Glutamatergic neuron (in vitro differentiated cells): ENCODE measurements at regions not wholly inside any gene's neighbourhood (a gene's known extent, or its start where the extent isn't known, plus 50 kb on each side); places are given as distances from the start of the nearest gene placed in this dataset.

ENCODE experiments used
- DNase-seq: peaks from one replicate; pipeline ENCODE4 v3.0.0; 2022
- H3K27ac Mint-ChIP-seq: one replicate; pipeline ENCODE4 v1.8.0; 2020; ENCODE audit warnings: mild to moderate bottlenecking, mixed read lengths, inconsistent platforms; ENCODE audit not compliant: unreplicated experiment
- H3K27me3 Mint-ChIP-seq: one replicate; pipeline ENCODE4 v1.8.0; 2020; ENCODE audit warnings: mild to moderate bottlenecking, moderate library complexity, mixed read lengths, inconsistent platforms; ENCODE audit not compliant: unreplicated experiment
- H3K36me3 Mint-ChIP-seq: one replicate; pipeline ENCODE4 v1.8.0; 2020; ENCODE audit warnings: mild to moderate bottlenecking, mixed read lengths, inconsistent platforms; ENCODE audit not compliant: unreplicated experiment
- H3K4me1 Mint-ChIP-seq: one replicate; pipeline ENCODE4 v1.8.0; 2020; ENCODE audit warnings: mild to moderate bottlenecking, low read depth, mixed read lengths, inconsistent platforms; ENCODE audit not compliant: unreplicated experiment
- H3K4me3 Mint-ChIP-seq: one replicate; pipeline ENCODE4 v1.8.0; 2020; ENCODE audit warnings: mild to moderate bottlenecking, mixed read lengths, inconsistent platforms; ENCODE audit not compliant: unreplicated experiment
- H3K9me3 Mint-ChIP-seq: one replicate; pipeline ENCODE4 v1.8.0; 2020; ENCODE audit warnings: mild to moderate bottlenecking, moderate library complexity, mixed read lengths, inconsistent platforms; ENCODE audit not compliant: unreplicated experiment
- TF ChIP-seq, protein P1 (sequence below): fragments of 200-600 bp; sonication (generic); IDR thresholded peaks from one replicate; pipeline ENCODE4 v1.5.0; 2021; ENCODE audit not compliant: partially characterized antibody, unreplicated experiment

DNA sequence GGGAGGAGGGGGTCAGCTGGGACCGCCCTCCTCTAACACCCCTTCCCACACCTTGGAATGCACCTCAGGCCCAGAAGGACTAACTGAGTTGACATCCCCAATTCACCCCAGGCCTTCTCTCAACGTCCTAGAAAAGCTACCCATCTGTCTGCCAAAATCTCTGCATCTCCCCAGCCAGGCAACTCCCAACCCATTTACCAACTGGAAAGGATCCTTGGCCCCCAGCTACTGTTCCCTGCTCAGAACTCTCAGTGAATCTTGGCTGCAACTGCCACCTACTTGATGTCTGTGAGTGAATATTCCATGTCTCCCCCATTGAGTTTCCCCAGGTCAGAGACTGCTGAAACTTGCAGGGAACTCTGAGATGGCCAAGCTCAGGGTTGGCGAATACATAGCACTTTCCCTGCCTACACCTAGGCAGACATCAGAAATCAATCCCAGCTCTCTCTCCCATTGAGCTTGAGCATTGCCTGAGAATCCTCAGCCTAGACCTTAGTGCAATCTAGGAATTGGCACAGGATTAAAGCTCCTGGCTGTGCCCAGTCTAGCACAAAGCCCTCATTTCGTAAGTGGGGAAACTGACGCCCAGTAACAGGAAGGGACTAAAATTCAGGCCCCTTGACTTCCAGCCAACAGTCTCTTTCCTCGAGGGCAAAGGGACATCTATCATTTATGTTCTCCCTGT lies 71.9 kb upstream of the NCOR2 start:
- H3K9me3 Mint-ChIP-seq: peaks cover 1% of the 10 kb centered on the region
- H3K4me1 Mint-ChIP-seq: peaks cover 29% of the 10 kb centered on the region
- H3K4me3 Mint-ChIP-seq: no peak overlapping the region
- H3K36me3 Mint-ChIP-seq: peaks cover 9% of the 10 kb centered on the region
- TF ChIP-seq, protein P1, sequence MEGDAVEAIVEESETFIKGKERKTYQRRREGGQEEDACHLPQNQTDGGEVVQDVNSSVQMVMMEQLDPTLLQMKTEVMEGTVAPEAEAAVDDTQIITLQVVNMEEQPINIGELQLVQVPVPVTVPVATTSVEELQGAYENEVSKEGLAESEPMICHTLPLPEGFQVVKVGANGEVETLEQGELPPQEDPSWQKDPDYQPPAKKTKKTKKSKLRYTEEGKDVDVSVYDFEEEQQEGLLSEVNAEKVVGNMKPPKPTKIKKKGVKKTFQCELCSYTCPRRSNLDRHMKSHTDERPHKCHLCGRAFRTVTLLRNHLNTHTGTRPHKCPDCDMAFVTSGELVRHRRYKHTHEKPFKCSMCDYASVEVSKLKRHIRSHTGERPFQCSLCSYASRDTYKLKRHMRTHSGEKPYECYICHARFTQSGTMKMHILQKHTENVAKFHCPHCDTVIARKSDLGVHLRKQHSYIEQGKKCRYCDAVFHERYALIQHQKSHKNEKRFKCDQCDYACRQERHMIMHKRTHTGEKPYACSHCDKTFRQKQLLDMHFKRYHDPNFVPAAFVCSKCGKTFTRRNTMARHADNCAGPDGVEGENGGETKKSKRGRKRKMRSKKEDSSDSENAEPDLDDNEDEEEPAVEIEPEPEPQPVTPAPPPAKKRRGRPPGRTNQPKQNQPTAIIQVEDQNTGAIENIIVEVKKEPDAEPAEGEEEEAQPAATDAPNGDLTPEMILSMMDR: no peak
- DNase-seq: no peak
- H3K27ac Mint-ChIP-seq: no peak overlapping the region
- peaks cover 5% of the 10 kb centered on the region for H3K27me3 Mint-ChIP-seq

DNA sequence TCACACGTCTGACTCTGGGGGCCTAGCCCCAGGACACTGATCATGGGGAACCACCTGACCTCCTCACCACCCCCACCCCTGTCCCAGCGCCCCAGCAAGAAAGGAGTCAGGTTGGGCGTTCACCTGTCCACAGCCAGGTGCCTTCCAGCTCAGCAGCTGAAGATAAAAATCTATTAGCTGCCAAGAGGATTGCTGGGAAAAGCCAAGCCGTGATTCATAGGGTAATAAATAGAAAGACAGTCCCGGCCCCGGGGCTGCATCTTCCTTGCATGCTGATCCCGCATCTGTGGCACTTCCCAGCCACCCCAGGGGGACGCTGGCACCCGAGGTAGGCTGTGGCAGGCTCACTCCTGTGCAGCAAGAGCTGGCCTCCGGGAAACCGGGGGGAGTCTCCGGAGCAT lies 70.2 kb upstream of the NCOR2 start:
- peaks cover 3% of the 10 kb centered on the region for H3K27me3 Mint-ChIP-seq
- peaks cover 35% of the 10 kb centered on the region for H3K4me1 Mint-ChIP-seq
- peaks cover 4% of the 10 kb centered on the region for H3K9me3 Mint-ChIP-seq
- H3K4me3 Mint-ChIP-seq: no peak overlapping the region
- TF ChIP-seq, protein P1: no peak
- no peak overlapping the region for H3K27ac Mint-ChIP-seq
- peaks cover 9% of the 10 kb centered on the region for H3K36me3 Mint-ChIP-seq
- DNase-seq: no peak

DNA sequence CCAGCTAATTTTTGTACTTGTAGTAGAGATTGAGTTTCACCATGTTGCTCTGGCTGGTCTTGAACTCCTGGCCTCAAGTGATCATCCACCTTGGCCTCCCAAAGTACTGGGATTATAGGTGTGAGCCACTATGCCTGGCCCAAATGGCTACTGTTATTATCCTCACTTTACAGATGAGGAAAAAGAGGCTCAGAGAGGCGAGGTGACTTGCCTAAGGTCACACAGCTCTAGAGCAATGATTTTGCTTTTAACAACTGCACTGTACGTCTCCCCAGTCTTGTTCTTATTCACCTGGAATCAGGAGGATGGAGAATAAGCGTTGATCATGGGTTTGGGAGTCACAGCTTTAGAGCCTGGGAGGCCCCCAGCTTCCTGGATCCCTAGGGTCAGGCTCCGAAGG lies 69.8 kb upstream of the NCOR2 start:
- TF ChIP-seq, protein P1: no peak
- H3K27ac Mint-ChIP-seq: no peak overlapping the region
- peaks cover 4% of the 10 kb centered on the region for H3K9me3 Mint-ChIP-seq
- H3K27me3 Mint-ChIP-seq: peaks cover 3% of the 10 kb centered on the region
- peaks cover 9% of the 10 kb centered on the region for H3K36me3 Mint-ChIP-seq
- H3K4me3 Mint-ChIP-seq: no peak overlapping the region
- DNase-seq: no peak
- peaks cover 38% of the 10 kb centered on the region for H3K4me1 Mint-ChIP-seq

DNA sequence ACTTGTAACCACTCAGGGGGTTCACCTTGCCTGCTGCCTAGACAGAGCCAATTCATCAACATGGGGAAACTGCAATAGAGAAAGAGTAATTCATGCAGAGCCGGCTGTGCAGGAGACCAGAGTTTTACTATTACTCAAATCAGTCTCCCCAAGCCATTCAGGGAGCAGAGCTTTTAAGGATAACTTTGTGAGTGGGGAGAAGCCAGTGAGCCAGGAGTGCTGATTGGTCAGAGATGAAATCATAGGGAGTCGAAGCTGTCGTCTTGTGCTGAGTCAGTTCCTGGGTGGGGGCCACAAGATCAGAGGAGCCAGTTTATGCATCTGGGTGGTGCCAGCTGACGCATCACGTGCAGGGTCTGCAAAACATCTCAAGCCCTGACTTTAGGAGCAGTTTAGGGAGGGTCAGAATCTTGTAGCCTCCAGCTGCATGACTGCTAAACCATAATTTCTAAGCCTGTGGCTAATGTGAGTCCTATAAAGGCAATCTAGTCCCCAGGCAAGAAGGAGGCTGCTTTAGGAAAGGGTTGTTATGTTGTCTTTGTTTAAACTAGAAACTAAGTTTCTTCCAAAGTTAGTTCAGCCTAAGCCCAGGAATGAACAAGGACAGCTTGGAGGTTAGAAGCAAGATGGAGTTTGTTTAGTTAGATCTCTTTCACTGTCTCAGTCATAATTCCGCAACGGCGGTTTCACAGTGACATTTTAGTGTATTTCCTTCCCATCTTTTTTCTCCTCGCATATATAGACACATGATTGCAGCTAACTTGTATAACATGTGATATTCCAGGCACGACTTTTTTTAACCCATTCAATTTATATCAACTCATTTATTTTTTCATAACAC lies 68.9 kb upstream of the NCOR2 start:
- no peak for DNase-seq
- Mint-ChIP-seq H3K9me3 (peaks cover 3% of the 10 kb centered on the region), H3K4me1 (peaks cover 35% of the 10 kb centered on the region), H3K27ac (no peak overlapping the region), H3K4me3 (no peak overlapping the region), H3K27me3 (peaks cover 3% of the 10 kb centered on the region), H3K36me3 (peaks cover 9% of the 10 kb centered on the region)
- TF ChIP-seq, protein P1: no peak

DNA sequence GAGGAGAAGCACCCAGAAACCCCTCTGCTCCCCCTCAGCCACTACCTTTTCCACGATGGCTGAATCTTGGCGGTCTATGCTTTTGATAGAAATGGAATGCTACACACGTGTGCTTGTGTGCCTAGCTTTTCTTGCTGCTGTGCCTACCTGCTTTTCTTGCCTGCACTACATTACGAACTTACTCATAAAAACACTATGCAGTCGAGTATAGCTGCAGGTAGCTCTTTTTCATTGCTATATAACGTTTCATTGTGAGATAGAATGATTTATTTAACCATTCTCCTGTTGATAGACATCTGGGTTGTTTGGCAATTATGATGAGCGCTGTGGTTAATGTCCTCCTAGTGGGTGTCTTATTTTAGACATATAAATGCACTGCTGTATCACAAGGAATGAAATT lies 67.9 kb upstream of the NCOR2 start:
- Mint-ChIP-seq H3K9me3 (peaks cover 3% of the 10 kb centered on the region), H3K4me3 (no peak overlapping the region), H3K27ac (no peak overlapping the region), H3K4me1 (peaks cover 33% of the 10 kb centered on the region), H3K36me3 (peaks cover 3% of the 10 kb centered on the region), H3K27me3 (peaks cover 3% of the 10 kb centered on the region)
- TF ChIP-seq, protein P1: no peak
- DNase-seq: no peak
